ENCODE measurements at regions not wholly inside any gene's neighbourhood (a gene's known extent, or its start where the extent isn't known, plus 50 kb on each side); places are given as distances from the start of the nearest gene placed in this dataset.

GRCh38 chr11:64456509-64457320 lies 97.8 kb downstream of the RPS6KA4 start:
- no peak overlapping the region for H3K4me2 ChIP-seq (ENCODE audit: insufficient read depth, low read length)
- 10% methylated on average over 23 of the region's 23 CpGs for WGBS (ENCODE audit: insufficient coverage, low coverage, missing lambda C conversion rate)
- FAIRE-seq (no peak), ATAC-seq (no peak), DNase-seq (ENCODE audit: extremely low read depth in 1 of 4, low spot score in 3 of 4) (no peak)
- CTCF ChIA-PET (ENCODE audit: low intra/inter-chr PET ratio), result no interaction called here
- no TSS peak for BruUV-seq (replicated peaks)
- H2AFZ ChIP-seq (ENCODE audit: low read depth, low read length), result no peak overlapping the region
- no peaks in the 10 kb centered on the region for H3K9me3 ChIP-seq (replicated peaks; ENCODE audit: control insufficient read depth, insufficient read depth, low read depth, low read length)
- no peak overlapping the region for H3K4me3 ChIP-seq
- H3K79me2 ChIP-seq (ENCODE audit: control insufficient read depth, insufficient read depth, low read length), result no peaks in the 10 kb centered on the region
- no peak overlapping the region for H3K27ac ChIP-seq (ENCODE audit: extremely low read depth, low read depth, low read length)
- peaks cover 7% of the 10 kb centered on the region for H3K9me1 ChIP-seq (ENCODE audit: control insufficient read depth, insufficient read depth, low read length)
- POLR2A ChIA-PET, result no interaction called here
- 0 out of 5 replicates have a peak, but pooled peaks cover 0 to 4% of the 10 kb centered on the region in 2 experiments for H3K4me1 ChIP-seq (replicated peaks in 1 of 2; ENCODE audit: control insufficient read depth in 2 of 2, insufficient read depth in 2 of 2, low read length in 2 of 2)
- peaks cover 27 to 66% of the 10 kb centered on the region in 2 experiments for H3K27me3 ChIP-seq (ENCODE audit: control insufficient read depth in 2 of 2, insufficient read depth in 2 of 2, low read length in 2 of 2)
- no peaks in the 10 kb centered on the region for H3K36me3 ChIP-seq (ENCODE audit: control insufficient read depth, insufficient read depth, low read length)
- H3K9ac ChIP-seq (ENCODE audit: insufficient read depth in 1 of 2, low read depth in 2 of 2, low read length in 2 of 2), result no peak overlapping the region
- in situ Hi-C loops (cut with MboI), result no loop called here
- intact Hi-C loops (cut with micrococcal nuclease), result no loop called here
- peaks cover 9% of the 10 kb centered on the region; the same call in 1 of the 2 replicates for H4K20me1 ChIP-seq (replicated peaks; ENCODE audit: control insufficient read depth, insufficient read depth, low read length)
- TF ChIP-seq, protein P1, sequence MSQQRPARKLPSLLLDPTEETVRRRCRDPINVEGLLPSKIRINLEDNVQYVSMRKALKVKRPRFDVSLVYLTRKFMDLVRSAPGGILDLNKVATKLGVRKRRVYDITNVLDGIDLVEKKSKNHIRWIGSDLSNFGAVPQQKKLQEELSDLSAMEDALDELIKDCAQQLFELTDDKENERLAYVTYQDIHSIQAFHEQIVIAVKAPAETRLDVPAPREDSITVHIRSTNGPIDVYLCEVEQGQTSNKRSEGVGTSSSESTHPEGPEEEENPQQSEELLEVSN (IDR thresholded peaks at IDR 0.05; ENCODE audit: borderline replicate concordance in 1 of 2, extremely low read depth in 1 of 2, insufficient read depth in 1 of 2, insufficient read length in 1 of 2, low read depth in 1 of 2, low read length in 1 of 2, poor library complexity in 1 of 2, severe bottlenecking in 1 of 2), result peak; percentile 31 to 49
- TF ChIP-seq ZNF592 (IDR thresholded peaks at IDR 0.05) (no peak), PHF8 (IDR thresholded peaks at IDR 0.05; ENCODE audit: borderline replicate concordance, low read length) (no peak)

Measured in K562 (cell line).